Thyroid gland (tissue), 4 donors: ENCODE measurements at regions not wholly inside any gene's neighbourhood (a gene's known extent, or its start where the extent isn't known, plus 50 kb on each side); places are given as distances from the start of the nearest gene placed in this dataset.
"Not testable (repeated sequence)": the region's sequence is repeated elsewhere in the genome, so short reads cannot be mapped to it uniquely, and the experiment has no call there.

Experiments used
- CTCF ChIP-seq, 6 experiments: fragments of 200-600 bp in 3 of 6; fragments of 450-650 bp in 3 of 6; sonication (generic) in 3 of 6; IDR thresholded peaks; one replicate each; pipeline ENCODE4 v1.5.1; 2016 to 2019; ENCODE audit warnings: antibody characterized with exemption in 6 of 6, mild to moderate bottlenecking in 2 of 6, inconsistent platforms in 1 of 6, moderate library complexity in 1 of 6
- POLR2A ChIP-seq, 2 donors: fragments of 450-650 bp; IDR thresholded peaks; one replicate each; pipeline ENCODE4 v1.6.1; 2017; ENCODE audit warnings: antibody characterized with exemption in 2 of 2, mild to moderate bottlenecking in 2 of 2, moderate library complexity in 1 of 2

GRCh38 chr2:90322982-90323381 lies 1631.5 kb downstream of the RPIA start:
- not testable (repeated sequence) for TF ChIP-seq CTCF, POLR2A (IDR thresholded peaks at IDR 0.05)
